Aorta (tissue), 5 donors: ENCODE measurements at regions not wholly inside any gene's neighbourhood (a gene's known extent, or its start where the extent isn't known, plus 50 kb on each side); places are given as distances from the start of the nearest gene placed in this dataset.
A peak's percentile ranks its signal among the peaks of the same experiment; 100 is the strongest.

Experiments used
- ATAC-seq: fragments of 200-7000 bp; cut with Tn5 transposase; one replicate; pipeline ENCODE4 v1.9.1; 2022; ENCODE audit warnings: moderate library complexity; ENCODE audit not compliant: low FRiP score
- DNase-seq, 2 donors: peaks; one replicate each; pipeline ENCODE4 v3.0.0-alpha.2; 2020
- H3K27ac ChIP-seq, 2 donors: one replicate each; pipeline ENCODE4 v1.5.1; 2013; ENCODE audit warnings: low read length in 2 of 2, mild to moderate bottlenecking in 2 of 2, moderate library complexity in 2 of 2, control low read depth in 1 of 2, inconsistent platforms in 1 of 2, low read depth in 1 of 2
- H3K27me3 ChIP-seq, 2 donors: one replicate each; pipeline ENCODE4 v1.6.1; 2013; ENCODE audit warnings: control low read depth in 1 of 2, low read length in 1 of 2, mild to moderate bottlenecking in 1 of 2, moderate library complexity in 1 of 2; ENCODE audit not compliant: insufficient read depth in 2 of 2, control insufficient read depth in 1 of 2
- H3K36me3 ChIP-seq, 2 donors: one replicate each; pipeline ENCODE4 v1.6.1; 2013; ENCODE audit warnings: control low read depth in 1 of 2, low read length in 1 of 2, mild to moderate bottlenecking in 1 of 2; ENCODE audit not compliant: insufficient read depth in 2 of 2, control insufficient read depth in 1 of 2
- H3K4me1 ChIP-seq, 2 donors: one replicate each; pipeline ENCODE4 v1.6.1; 2013; ENCODE audit warnings: low read length in 2 of 2, control low read depth in 1 of 2, mild to moderate bottlenecking in 1 of 2, moderate library complexity in 1 of 2; ENCODE audit not compliant: insufficient read depth in 2 of 2, control insufficient read depth in 1 of 2
- H3K4me3 ChIP-seq, 2 donors: one replicate each; pipeline ENCODE4 v1.5.1; 2013; ENCODE audit warnings: low read length in 2 of 2, control low read depth in 1 of 2, mild to moderate bottlenecking in 1 of 2
- H3K9me3 ChIP-seq: one replicate; pipeline ENCODE4 v1.6.1; 2013; ENCODE audit warnings: mild to moderate bottlenecking, low read length; ENCODE audit not compliant: control insufficient read depth
- WGBS, 2 donors: extraction: QIAGEN DNeasy Blood & Tissue Kit; methylation state at CpG; one replicate each; pipeline ENCODE4 v1.1.7; 2013; 5-methylcytosine and 5-hydroxymethylcytosine counted together
- intact Hi-C, 2 donors: fragments of 100-400 bp; cut with DNase I; formaldehyde crosslinking; loops; one replicate each; pipeline versions ENCODE4 v1.14.2 to v1.15.0; 2022
- donor health status: healthy with polysubstance abuse.
- donor health status: Bipolar disorder and iron deficiency.
- donor health status: DM: no; HTN: no; CAD: no.
- donor health status: DM: no; HTN: no; CAD: no.
- donor health status: DM: yes; HTN: yes; CAD: no.

DNA sequence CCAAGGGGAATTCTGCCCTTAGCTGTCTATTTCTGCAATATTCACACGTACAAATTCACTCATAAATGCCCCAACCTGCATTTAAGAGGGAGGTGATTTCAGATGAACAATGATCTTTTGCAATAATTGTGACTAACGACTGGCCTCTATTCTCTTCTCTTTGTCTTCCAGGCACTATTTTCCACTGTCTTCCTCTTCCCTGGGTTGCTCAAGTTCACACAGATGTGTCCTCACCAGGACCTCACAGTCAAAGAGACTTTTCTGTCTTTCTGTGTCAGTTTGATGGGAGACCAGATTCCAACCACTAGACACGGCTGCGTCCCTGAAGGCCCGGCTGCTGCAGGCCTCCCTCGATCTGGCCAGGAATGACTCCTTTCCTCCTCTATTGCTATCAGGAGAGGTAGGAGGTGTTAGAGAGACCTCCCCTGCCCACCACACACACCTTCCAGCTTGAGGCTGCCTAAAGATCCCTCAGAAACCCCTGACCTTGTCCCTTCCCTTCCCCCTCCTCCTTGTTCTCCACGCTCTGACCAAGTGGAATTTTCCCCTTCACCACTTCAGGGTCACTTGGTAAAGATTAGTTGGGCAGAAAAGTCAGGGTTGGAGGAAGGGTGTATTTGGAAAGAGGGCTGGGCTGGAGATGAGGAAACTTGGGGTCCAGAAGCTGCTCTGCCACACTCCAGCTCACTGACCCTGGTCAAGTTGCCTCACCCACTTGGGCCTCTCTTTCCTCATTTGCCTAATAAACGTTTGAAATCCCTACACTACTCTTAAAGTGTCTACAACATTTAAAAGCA lies 109.2 kb upstream of the COPS8 start:
- Histone ChIP-seq H3K27ac (no peak overlapping the region), H3K27me3 (no peaks in the 10 kb centered on the region), H3K4me1 (no peaks in the 10 kb centered on the region), H3K9me3 (no peaks in the 10 kb centered on the region), H3K36me3 (no peaks in the 10 kb centered on the region), H3K4me3 (no peak overlapping the region)
- intact Hi-C loops: no loop called here
- ATAC-seq: no peak
- 87 to 88% methylated on average over 8 of the region's 8 CpGs for WGBS, 2 donors
- no peak for DNase-seq

DNA sequence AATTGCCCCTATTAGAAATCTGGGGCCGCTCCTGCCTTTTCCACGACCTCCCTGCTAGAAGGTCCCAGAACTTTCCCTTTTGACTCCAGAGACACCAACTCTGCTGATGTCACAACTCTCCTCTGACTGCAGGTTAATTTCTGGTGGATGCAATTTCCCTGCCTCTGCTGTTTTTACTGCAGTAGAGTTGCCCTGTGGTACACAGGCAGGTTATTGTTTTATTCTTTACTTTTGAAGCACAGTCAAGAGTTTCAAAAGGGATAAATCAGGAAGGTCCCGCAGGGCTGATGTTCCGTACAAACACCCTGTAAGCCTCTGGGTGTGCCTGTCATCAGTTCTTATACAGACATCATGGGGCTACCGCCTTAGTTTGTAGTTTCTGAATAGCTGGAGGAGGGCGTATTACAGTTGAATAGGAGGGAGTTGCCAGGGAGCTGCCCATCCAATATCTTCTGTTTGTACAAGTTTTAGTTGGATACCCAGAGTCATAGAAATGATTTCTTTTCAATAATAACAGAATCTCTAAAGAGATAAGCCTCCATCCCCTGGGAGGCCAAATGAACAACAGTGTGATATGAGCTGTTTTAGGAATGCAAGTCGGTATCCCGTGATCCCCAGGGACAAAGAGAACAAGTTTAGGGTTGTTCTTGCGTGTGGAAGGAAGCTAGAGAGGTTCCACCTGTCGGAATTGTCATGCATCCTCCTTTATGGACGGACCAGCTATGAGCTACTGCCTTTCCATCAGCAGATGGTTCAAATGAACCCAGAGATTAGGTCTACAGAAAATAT lies 108.4 kb upstream of the COPS8 start:
- no peaks in the 10 kb centered on the region for H3K27me3 ChIP-seq
- H3K4me3 ChIP-seq: no peak overlapping the region
- H3K4me1 ChIP-seq: no peaks in the 10 kb centered on the region
- H3K27ac ChIP-seq: no peak overlapping the region
- H3K9me3 ChIP-seq: no peaks in the 10 kb centered on the region
- intact Hi-C loops: no loop called here
- no peaks in the 10 kb centered on the region for H3K36me3 ChIP-seq
- ATAC-seq (no peak), DNase-seq (peak in 1 of 2 donors; percentile 15)
- WGBS, 2 donors: 87 to 90% methylated on average over 11 of the region's 11 CpGs

DNA sequence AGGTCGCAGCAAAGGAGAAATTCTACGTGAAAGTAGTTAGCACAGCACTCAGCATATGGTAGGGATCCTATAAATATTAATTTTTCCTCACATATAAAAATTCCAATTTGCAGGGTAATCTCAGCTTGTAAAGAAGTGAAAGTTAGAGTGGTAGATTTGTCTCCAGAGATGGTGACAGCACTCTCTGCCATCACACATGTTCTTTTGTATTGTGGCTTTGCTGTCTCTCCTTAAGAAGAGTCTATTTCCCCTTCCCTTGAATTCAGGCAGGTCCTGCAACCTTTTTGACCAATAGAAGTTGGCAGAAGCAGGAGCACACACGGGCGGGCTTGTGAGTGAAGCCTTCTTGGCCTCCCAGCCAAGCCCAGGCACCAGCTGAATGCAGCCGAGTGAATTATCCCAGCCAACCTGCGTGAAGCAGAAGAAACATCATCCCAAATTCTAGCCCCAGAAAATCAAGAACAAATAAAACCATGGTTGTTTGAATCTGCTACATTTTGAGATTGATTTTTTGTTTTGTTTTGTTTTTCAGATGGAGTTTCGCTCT lies 107.8 kb upstream of the COPS8 start:
- H3K36me3 ChIP-seq: no peaks in the 10 kb centered on the region
- no peaks in the 10 kb centered on the region for H3K4me1 ChIP-seq
- H3K27me3 ChIP-seq: no peaks in the 10 kb centered on the region
- ATAC-seq (no peak), DNase-seq (no peak)
- no peak overlapping the region for H3K27ac ChIP-seq
- H3K4me3 ChIP-seq: no peak overlapping the region
- peaks cover 2% of the 10 kb centered on the region for H3K9me3 ChIP-seq
- intact Hi-C loops: no loop called here
- 82 to 91% methylated on average over 7 of the region's 7 CpGs for WGBS, 2 donors

DNA sequence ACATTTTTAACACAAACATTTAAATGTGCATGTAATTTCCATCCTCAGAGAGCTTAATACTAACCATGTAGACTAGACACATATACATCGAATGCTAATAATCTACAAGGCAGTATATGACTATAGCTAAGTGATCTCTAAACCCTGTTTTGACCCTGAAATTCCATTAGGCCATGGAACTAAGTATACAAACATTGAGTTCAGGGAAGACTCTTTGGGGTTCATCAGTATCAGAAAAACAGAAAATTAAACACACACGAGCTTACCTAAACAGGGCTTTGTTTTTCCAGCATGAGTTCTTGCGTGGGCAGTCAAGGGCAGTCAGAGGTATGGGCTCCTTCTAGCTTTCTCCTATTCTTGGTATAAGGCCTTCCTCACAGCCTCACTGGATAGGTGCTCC lies 106.0 kb upstream of the COPS8 start:
- peaks cover 5% of the 10 kb centered on the region for H3K9me3 ChIP-seq
- ATAC-seq: no peak
- intact Hi-C loops: no loop called here
- H3K27ac ChIP-seq: no peak overlapping the region
- no peaks in the 10 kb centered on the region for H3K4me1 ChIP-seq
- H3K27me3 ChIP-seq: no peaks in the 10 kb centered on the region
- H3K4me3 ChIP-seq: no peak overlapping the region
- no peaks in the 10 kb centered on the region for H3K36me3 ChIP-seq
- DNase-seq: no peak
- 96 to 97% methylated on average over 3 of the region's 3 CpGs for WGBS, 2 donors

DNA sequence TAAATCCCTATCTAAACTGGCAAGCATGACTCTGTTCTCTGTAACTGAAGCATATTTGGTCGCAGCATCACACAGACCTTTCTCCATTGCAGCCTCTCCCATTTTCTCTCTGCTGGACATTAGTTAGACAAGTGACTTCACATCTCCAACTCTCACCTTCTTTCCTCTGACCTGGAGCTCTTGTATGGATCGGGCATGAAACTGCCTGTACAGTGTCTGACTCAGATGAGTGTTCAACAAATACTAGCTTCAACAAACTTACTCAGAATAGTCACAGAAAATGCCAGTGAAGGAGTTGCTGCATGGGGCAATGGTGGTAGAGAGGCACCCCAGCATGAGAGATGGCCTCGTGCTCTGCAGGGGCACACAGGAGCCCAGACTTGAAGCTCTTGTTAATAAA lies 104.7 kb upstream of the COPS8 start:
- Histone ChIP-seq H3K27ac (no peak overlapping the region), H3K36me3 (no peaks in the 10 kb centered on the region), H3K9me3 (peaks cover 5% of the 10 kb centered on the region), H3K4me3 (no peak overlapping the region), H3K4me1 (no peaks in the 10 kb centered on the region), H3K27me3 (no peaks in the 10 kb centered on the region)
- WGBS, 2 donors: 94 to 99% methylated on average over 3 of the region's 3 CpGs
- intact Hi-C loops: no loop called here
- DNase-seq (no peak), ATAC-seq (no peak)

GRCh38 chr2:236981701-236982485 lies 103.8 kb upstream of the COPS8 start:
- 98 to 99% methylated on average over 4 of the region's 4 CpGs for WGBS, 2 donors
- Histone ChIP-seq H3K4me1 (no peaks in the 10 kb centered on the region), H3K9me3 (peaks cover 5% of the 10 kb centered on the region), H3K27ac (no peak overlapping the region), H3K27me3 (no peaks in the 10 kb centered on the region), H3K36me3 (no peaks in the 10 kb centered on the region), H3K4me3 (no peak overlapping the region)
- no peak for ATAC-seq
- intact Hi-C loops: no loop called here
- DNase-seq: peak in 1 of 2 donors; percentile 25

DNA sequence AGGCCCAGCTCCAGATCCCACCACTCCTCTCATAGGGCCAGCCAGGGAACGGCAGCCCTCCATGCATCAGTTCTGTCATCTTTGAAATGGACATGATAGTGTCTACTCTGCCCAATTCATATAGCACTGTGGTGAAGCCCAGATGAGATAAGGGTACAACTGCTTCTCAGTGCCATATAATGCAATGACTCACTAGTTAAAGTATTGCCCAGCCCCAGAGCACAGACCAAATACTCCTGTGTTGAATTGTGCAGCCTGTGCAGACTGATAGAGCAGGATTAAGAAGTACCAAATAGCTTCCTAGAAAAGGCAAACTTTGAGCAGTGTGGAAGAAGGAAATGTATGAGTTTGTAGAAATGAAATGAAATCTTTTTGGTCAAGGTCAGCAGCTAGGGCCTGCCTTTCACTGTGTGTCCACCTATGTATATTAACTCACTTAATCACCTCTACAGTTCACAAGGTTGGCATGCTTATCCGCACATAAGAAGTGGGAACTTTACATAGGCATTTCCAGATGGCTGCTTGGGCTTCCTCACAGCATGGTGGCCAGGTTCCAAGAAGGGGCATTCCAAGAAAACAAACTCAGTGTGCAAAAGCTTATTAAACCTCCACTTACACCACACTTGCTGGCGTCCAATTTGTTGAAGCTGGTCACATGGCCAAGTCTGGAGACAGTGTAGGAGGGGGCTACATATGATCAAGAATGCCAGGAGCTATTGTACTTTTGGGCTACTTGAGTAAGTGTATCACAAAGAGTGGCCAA lies 102.8 kb upstream of the COPS8 start:
- Histone ChIP-seq H3K27ac (no peak overlapping the region), H3K27me3 (no peaks in the 10 kb centered on the region), H3K36me3 (no peaks in the 10 kb centered on the region), H3K4me3 (no peak overlapping the region), H3K9me3 (peaks cover 5% of the 10 kb centered on the region), H3K4me1 (no peaks in the 10 kb centered on the region)
- no peak for ATAC-seq
- DNase-seq: no peak
- WGBS, 2 donors: 96 to 98% methylated on average over 3 of the region's 3 CpGs
- intact Hi-C loops: no loop called here

GRCh38 chr2:236984046-236984445 lies 101.6 kb upstream of the COPS8 start:
- H3K4me1 ChIP-seq: no peaks in the 10 kb centered on the region
- no peak for DNase-seq
- ATAC-seq: no peak
- peaks cover 5% of the 10 kb centered on the region for H3K9me3 ChIP-seq
- no peak overlapping the region for H3K27ac ChIP-seq
- intact Hi-C loops: no loop called here
- no peaks in the 10 kb centered on the region for H3K27me3 ChIP-seq
- no peak overlapping the region for H3K4me3 ChIP-seq
- 29 to 46% methylated on average over 1 of the region's 1 CpG for WGBS, 2 donors
- H3K36me3 ChIP-seq: no peaks in the 10 kb centered on the region
